ENCODE measurements at regions not wholly inside any gene's neighbourhood (a gene's known extent, or its start where the extent isn't known, plus 50 kb on each side); places are given as distances from the start of the nearest gene placed in this dataset.
A peak's percentile ranks its signal among the peaks of the same experiment; 100 is the strongest.

- no peaks in the 10 kb centered on the region for H3K36me3 ChIP-seq
- no peaks in the 10 kb centered on the region for H3K4me1 ChIP-seq
- H3K4me3 ChIP-seq, result no peak overlapping the region
- DNase-seq (no peak), ATAC-seq (no peak)
- H3K9me3 ChIP-seq, result no peaks in the 10 kb centered on the region
- intact Hi-C loops (cut with DNase I; ENCODE audit: low total_unique reads), result no loop called here
- H3K27me3 ChIP-seq, result no peaks in the 10 kb centered on the region
- TF ChIP-seq CTCF (IDR thresholded peaks at IDR 0.05 in 4 of 5, conservative IDR thresholded peaks at IDR 0.05 in 1 of 5), result no peak
- no peak for TF ChIP-seq POLR2A (IDR thresholded peaks at IDR 0.05)
- in situ Hi-C loops (cut with MboI; ENCODE audit: low sequenced_read_pairs in 4 of 4), result no loop called here
- peak overlapping the region in 1 of 4 donors; percentile 13 for H3K27ac ChIP-seq
Observed at GRCh38 chr15:93861413-93861812, 369.9 kb upstream of the MCTP2 start.

- intact Hi-C loops (cut with DNase I; ENCODE audit: low total_unique reads) (no loop called here), in situ Hi-C loops (cut with MboI; ENCODE audit: low sequenced_read_pairs in 4 of 4) (no loop called here)
- Histone ChIP-seq H3K9me3 (no peaks in the 10 kb centered on the region), H3K4me1 (no peaks in the 10 kb centered on the region), H3K36me3 (no peaks in the 10 kb centered on the region), H3K27me3 (no peaks in the 10 kb centered on the region), H3K4me3 (no peak overlapping the region), H3K27ac (no peak overlapping the region)
- TF ChIP-seq CTCF (IDR thresholded peaks at IDR 0.05 in 4 of 5, conservative IDR thresholded peaks at IDR 0.05 in 1 of 5), result no peak
- TF ChIP-seq POLR2A (IDR thresholded peaks at IDR 0.05), result no peak
- no peak for DNase-seq
- no peak for ATAC-seq
Observed at GRCh38 chr15:93860701-93861100, 370.7 kb upstream of the MCTP2 start.

- H3K27me3 ChIP-seq, result no peaks in the 10 kb centered on the region
- TF ChIP-seq CTCF (IDR thresholded peaks at IDR 0.05 in 4 of 5, conservative IDR thresholded peaks at IDR 0.05 in 1 of 5) (no peak), POLR2A (IDR thresholded peaks at IDR 0.05) (no peak)
- H3K4me3 ChIP-seq, result no peak overlapping the region
- in situ Hi-C loops (cut with MboI; ENCODE audit: low sequenced_read_pairs in 4 of 4), result no loop called here
- H3K9me3 ChIP-seq, result no peaks in the 10 kb centered on the region
- no peaks in the 10 kb centered on the region for H3K4me1 ChIP-seq
- DNase-seq (no peak), ATAC-seq (no peak)
- H3K36me3 ChIP-seq, result no peaks in the 10 kb centered on the region
- intact Hi-C loops (cut with DNase I; ENCODE audit: low total_unique reads), result no loop called here
- no peak overlapping the region for H3K27ac ChIP-seq
Observed at GRCh38 chr15:93859176-93859575, 372.2 kb upstream of the MCTP2 start.

- no peak for ATAC-seq
- Histone ChIP-seq H3K27ac (no peak overlapping the region), H3K27me3 (no peaks in the 10 kb centered on the region), H3K9me3 (no peaks in the 10 kb centered on the region), H3K36me3 (no peaks in the 10 kb centered on the region), H3K4me1 (peaks cover 0 to 4% of the 10 kb centered on the region in 2 donors), H3K4me3 (no peak overlapping the region)
- intact Hi-C loops (cut with DNase I; ENCODE audit: low total_unique reads), result no loop called here
- no peak for TF ChIP-seq CTCF (IDR thresholded peaks at IDR 0.05 in 4 of 5, conservative IDR thresholded peaks at IDR 0.05 in 1 of 5)
- no peak for TF ChIP-seq POLR2A (IDR thresholded peaks at IDR 0.05)
- DNase-seq, result no peak
- in situ Hi-C loops (cut with MboI; ENCODE audit: low sequenced_read_pairs in 4 of 4), result no loop called here
Observed at GRCh38 chr15:93855181-93855826, 376.1 kb upstream of the MCTP2 start.

- TF ChIP-seq CTCF (IDR thresholded peaks at IDR 0.05 in 4 of 5, conservative IDR thresholded peaks at IDR 0.05 in 1 of 5) (no peak), POLR2A (IDR thresholded peaks at IDR 0.05) (no peak)
- intact Hi-C loops (cut with DNase I; ENCODE audit: low total_unique reads), result no loop called here
- H3K36me3 ChIP-seq, result no peaks in the 10 kb centered on the region
- no peak overlapping the region for H3K4me3 ChIP-seq
- DNase-seq (no peak), ATAC-seq (no peak)
- peaks cover 0 to 4% of the 10 kb centered on the region in 2 donors for H3K4me1 ChIP-seq
- H3K27ac ChIP-seq, result no peak overlapping the region
- H3K9me3 ChIP-seq, result no peaks in the 10 kb centered on the region
- H3K27me3 ChIP-seq, result no peaks in the 10 kb centered on the region
- in situ Hi-C loops (cut with MboI; ENCODE audit: low sequenced_read_pairs in 4 of 4), result no loop called here
Observed at GRCh38 chr15:93854088-93854487, 377.3 kb upstream of the MCTP2 start.

All from gastrocnemius medialis (tissue), 4 donors.